Prostate gland (tissue), 2 donors: ENCODE measurements at regions not wholly inside any gene's neighbourhood (a gene's known extent, or its start where the extent isn't known, plus 50 kb on each side); places are given as distances from the start of the nearest gene placed in this dataset.
"Not testable (repeated sequence)": the region's sequence is repeated elsewhere in the genome, so short reads cannot be mapped to it uniquely, and the experiment has no call there.

Source experiments
- DNase-seq: peaks from one replicate; pipeline ENCODE4 v3.0.0-alpha.2; 2019; ENCODE audit warnings: low spot score
- H3K27ac ChIP-seq, 2 donors: fragments of 200-600 bp; sonication (generic); 2 replicates each; pipeline ENCODE4 v1.5.1; 2017 to 2019
- H3K27me3 ChIP-seq: fragments of 200-600 bp; sonication (generic); replicated peaks from 2 replicates; pipeline ENCODE4 v1.5.1; 2019; ENCODE audit not compliant: insufficient read depth
- H3K36me3 ChIP-seq, 2 donors: fragments of 200-600 bp; sonication (generic); 1 replicate in 1 of 2; 2 replicates in 1 of 2; pipeline versions ENCODE4 v1.5.1 to v1.8.1; 2017 to 2019
- H3K4me1 ChIP-seq: fragments of 200-600 bp; sonication (generic); replicated peaks from 2 replicates; pipeline ENCODE4 v1.5.1; 2019
- H3K4me3 ChIP-seq, 2 donors: fragments of 200-600 bp; sonication (generic); 2 replicates each; pipeline ENCODE4 v1.5.1; 2017 to 2019
- H3K9me3 ChIP-seq: fragments of 200-600 bp; sonication (generic); 2 replicates; pipeline ENCODE4 v1.5.1; 2017
- CTCF ChIP-seq, 4 experiments: fragments of 200-600 bp in 2 of 4; fragments of 450-650 bp in 2 of 4; sonication (generic) in 2 of 4; IDR thresholded peaks; 1 replicate in 3 of 4; 2 replicates in 1 of 4; pipeline ENCODE4 v1.5.1; 2016 to 2019; ENCODE audit warnings: antibody characterized with exemption in 4 of 4, mild to moderate bottlenecking in 2 of 4, moderate library complexity in 2 of 4
- POLR2A ChIP-seq: fragments of 450-650 bp; IDR thresholded peaks from one replicate; pipeline ENCODE4 v1.6.1; 2016; ENCODE audit warnings: antibody characterized with exemption, mild to moderate bottlenecking
- POLR2AphosphoS5 ChIP-seq: sonication (generic); formaldehyde crosslinking; IDR thresholded peaks from one replicate; pipeline ENCODE4 v1.6.1; 2017; ENCODE audit warnings: antibody characterized with exemption
- WGBS: methylation state at CpG from one replicate; pipeline ENCODE4 v1.1.5; 2018; 5-methylcytosine and 5-hydroxymethylcytosine counted together
- intact Hi-C: fragments of 100-400 bp; cut with DNase I; formaldehyde crosslinking; loops from one replicate; pipeline ENCODE4 v1.14.2; 2022

GRCh38 chr4:167885071-167885470 is 207.3 kb upstream of the ANXA10 start:
- 93% methylated on average over 1 of the region's 1 CpG for WGBS
- DNase-seq = no peak
- H3K27me3 ChIP-seq = no peaks in the 10 kb centered on the region
- no peaks in the 10 kb centered on the region for H3K4me1 ChIP-seq
- no peak overlapping the region for H3K4me3 ChIP-seq
- intact Hi-C loops = no loop called here
- TF ChIP-seq CTCF (IDR thresholded peaks at IDR 0.05) = no peak
- no peak for TF ChIP-seq POLR2A
- TF ChIP-seq POLR2AphosphoS5 = no peak
- no peak overlapping the region for H3K27ac ChIP-seq
- no peaks in the 10 kb centered on the region for H3K36me3 ChIP-seq
- no peaks in the 10 kb centered on the region for H3K9me3 ChIP-seq

GRCh38 chr4:167885872-167886271 is 206.5 kb upstream of the ANXA10 start:
- TF ChIP-seq POLR2A (no peak), POLR2AphosphoS5 (no peak), CTCF (IDR thresholded peaks at IDR 0.05) (no peak)

GRCh38 chr4:167887726-167888125 is 204.6 kb upstream of the ANXA10 start:
- no peaks in the 10 kb centered on the region for H3K9me3 ChIP-seq
- DNase-seq = no peak
- WGBS = 94% methylated on average over 6 of the region's 6 CpGs
- intact Hi-C loops = no loop called here
- no peak overlapping the region for H3K4me3 ChIP-seq
- no peaks in the 10 kb centered on the region for H3K4me1 ChIP-seq
- no peak for TF ChIP-seq CTCF (IDR thresholded peaks at IDR 0.05)
- no peak for TF ChIP-seq POLR2A
- TF ChIP-seq POLR2AphosphoS5 = no peak
- H3K36me3 ChIP-seq = no peaks in the 10 kb centered on the region
- no peak overlapping the region for H3K27ac ChIP-seq
- H3K27me3 ChIP-seq = no peaks in the 10 kb centered on the region

More at GRCh38 chr4:167885872-167886271, 206.5 kb upstream of the ANXA10 start:
- Histone ChIP-seq H3K27ac (no peak overlapping the region), H3K4me1 (no peaks in the 10 kb centered on the region), H3K4me3 (no peak overlapping the region), H3K27me3 (no peaks in the 10 kb centered on the region), H3K9me3 (no peaks in the 10 kb centered on the region), H3K36me3 (no peaks in the 10 kb centered on the region)
- DNase-seq = no peak
- intact Hi-C loops = no loop called here
- 38% methylated on average over 1 of the region's 1 CpG for WGBS

GRCh38 chr4:167890226-167890625 is 202.1 kb upstream of the ANXA10 start:
- Histone ChIP-seq H3K27ac (no peak overlapping the region), H3K9me3 (no peaks in the 10 kb centered on the region), H3K4me3 (no peak overlapping the region), H3K27me3 (no peaks in the 10 kb centered on the region), H3K4me1 (no peaks in the 10 kb centered on the region), H3K36me3 (no peaks in the 10 kb centered on the region)
- intact Hi-C loops = no loop called here
- TF ChIP-seq CTCF (IDR thresholded peaks at IDR 0.05) (no peak), POLR2A (no peak)
- DNase-seq = no peak

GRCh38 chr4:167893531-167893930 is 198.8 kb upstream of the ANXA10 start:
- DNase-seq = no peak
- no peak overlapping the region for H3K4me3 ChIP-seq
- TF ChIP-seq CTCF (IDR thresholded peaks at IDR 0.05) (no peak), POLR2AphosphoS5 (no peak), POLR2A (no peak)
- no peaks in the 10 kb centered on the region for H3K4me1 ChIP-seq
- no peak overlapping the region for H3K27ac ChIP-seq
- no peaks in the 10 kb centered on the region for H3K27me3 ChIP-seq
- intact Hi-C loops = no loop called here
- no peaks in the 10 kb centered on the region for H3K9me3 ChIP-seq
- WGBS = 58% methylated on average over 3 of the region's 3 CpGs
- no peaks in the 10 kb centered on the region for H3K36me3 ChIP-seq

GRCh38 chr4:167896260-167896659 is 196.1 kb upstream of the ANXA10 start:
- WGBS = 30% methylated on average over 3 of the region's 3 CpGs
- DNase-seq, H3K36me3 ChIP-seq, H3K4me1 ChIP-seq, H3K27ac ChIP-seq, H3K4me3 ChIP-seq, H3K27me3 ChIP-seq, intact Hi-C loops, H3K9me3 ChIP-seq: not testable (repeated sequence)
